CD4-positive, alpha-beta T cell treated with Interleukin-21 for 1 hour (primary cell): ENCODE measurements at regions not wholly inside any gene's neighbourhood (a gene's known extent, or its start where the extent isn't known, plus 50 kb on each side); places are given as distances from the start of the nearest gene placed in this dataset.

ENCODE experiments used
- DNase-seq: peaks from one replicate; pipeline ENCODE4 v3.0.0-alpha.2; 2020

- no peak for DNase-seq
These were observed 91.3 kb upstream of the FAM171A1 start for GRCh38 chr10:15462253-15462897.

GRCh38 chr10:15461353-15462108, 90.4 kb upstream of the FAM171A1 start:
- no peak for DNase-seq

DNA sequence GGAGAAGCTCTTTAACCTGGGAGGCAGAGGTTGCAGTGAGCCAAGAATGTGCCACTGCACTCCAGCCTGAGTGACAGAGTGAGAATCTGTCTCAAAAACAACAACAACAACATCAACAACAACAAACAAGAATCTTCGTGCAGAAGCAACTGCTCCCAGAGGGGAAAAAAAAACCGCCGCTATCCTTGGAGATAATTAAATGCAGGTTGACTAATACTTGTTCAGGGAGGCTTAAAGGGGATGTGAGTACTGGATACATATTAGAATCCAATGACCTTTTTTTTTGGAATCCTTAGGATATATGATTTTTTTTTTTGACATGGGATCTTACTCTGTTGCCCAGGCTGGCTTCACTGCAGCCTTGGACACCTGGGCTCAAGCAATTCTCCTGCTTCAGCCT, 89.6 kb upstream of the FAM171A1 start:
- no peak for DNase-seq

DNA sequence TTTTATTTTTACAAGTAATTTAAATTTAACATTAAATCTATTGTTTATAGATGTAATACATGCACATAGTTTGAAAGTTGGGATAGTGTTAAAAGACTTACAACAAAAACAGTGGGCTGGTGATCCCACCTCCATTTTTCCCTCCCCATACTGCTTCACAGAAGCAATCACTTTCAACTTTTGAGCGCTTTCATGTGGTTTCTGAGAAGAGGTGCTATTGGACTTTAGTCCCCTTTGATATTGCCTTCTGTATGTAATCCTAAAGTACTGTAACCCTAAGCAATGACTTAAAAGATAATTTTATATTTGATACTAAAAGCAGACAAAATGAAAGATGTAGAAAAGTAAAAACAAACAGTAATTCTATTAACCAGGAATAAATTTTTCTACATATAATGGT, 88.1 kb upstream of the FAM171A1 start:
- no peak for DNase-seq

GRCh38 chr10:15457382-15457781, 86.3 kb upstream of the FAM171A1 start:
- no peak for DNase-seq

- DNase-seq: no peak
These were observed 84.4 kb upstream of the FAM171A1 start for GRCh38 chr10:15455456-15455855.

GRCh38 chr10:15453926-15454325, 82.8 kb upstream of the FAM171A1 start:
- no peak for DNase-seq

GRCh38 chr10:15453457-15453856, 82.4 kb upstream of the FAM171A1 start:
- DNase-seq: no peak

DNA sequence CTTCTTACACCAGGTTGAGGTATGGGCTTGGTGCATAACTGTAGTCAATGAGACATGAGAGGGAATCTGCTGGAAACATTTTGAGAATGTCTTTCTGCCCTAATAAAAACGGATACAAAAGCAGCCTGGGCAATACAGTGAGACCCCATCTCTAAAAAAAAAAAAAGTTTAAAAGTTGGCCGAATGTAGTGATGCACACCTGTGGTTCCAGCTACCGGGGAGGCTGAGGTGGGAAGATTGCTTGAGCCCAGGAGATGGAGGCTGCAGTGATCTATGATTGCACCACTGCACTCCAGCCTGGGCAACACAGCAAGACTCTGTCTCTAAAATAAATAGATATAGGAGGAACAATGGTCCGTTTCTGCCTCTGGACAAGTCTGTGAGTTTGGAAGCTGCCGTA, 81.5 kb upstream of the FAM171A1 start:
- no peak for DNase-seq

GRCh38 chr10:15451137-15452094, 80.3 kb upstream of the FAM171A1 start:
- DNase-seq: no peak

DNA sequence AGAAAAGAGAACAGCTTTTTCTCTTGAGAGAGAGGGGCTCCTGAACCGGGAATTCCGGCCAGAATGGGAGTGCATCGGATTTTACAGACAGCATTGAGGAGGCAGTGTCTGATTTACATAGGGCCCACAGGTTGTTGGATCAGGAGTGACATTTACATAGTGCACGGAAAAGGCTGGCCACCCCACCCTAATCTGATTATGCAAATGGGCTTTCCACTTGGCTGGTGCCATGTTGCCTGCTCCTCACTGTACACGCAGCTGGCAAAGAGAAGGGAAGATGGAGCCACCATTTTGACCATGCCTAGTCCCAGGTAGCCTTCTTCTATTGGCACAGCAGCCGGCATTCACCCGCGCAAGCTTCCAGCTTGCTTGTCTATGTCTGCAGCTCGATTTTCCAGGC, 77.5 kb upstream of the FAM171A1 start:
- DNase-seq: no peak

DNA sequence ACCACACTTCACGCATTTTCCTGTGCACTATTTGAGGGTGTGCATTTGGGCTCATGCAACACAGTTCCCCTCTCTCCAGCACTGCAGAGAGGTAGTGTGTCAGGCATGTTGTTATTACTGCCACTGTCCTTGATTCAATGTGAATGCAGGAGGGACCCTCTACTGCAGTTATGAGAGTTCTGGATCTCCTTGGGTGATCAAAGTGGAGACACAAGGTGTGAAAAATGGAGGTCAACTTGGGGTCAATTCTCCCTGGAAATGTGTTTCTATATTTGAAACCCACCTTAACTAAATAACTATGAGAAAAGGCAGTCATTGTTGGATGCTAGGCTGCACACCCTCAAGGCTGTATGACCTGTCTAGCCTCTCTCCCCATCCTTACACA, 73.9 kb upstream of the FAM171A1 start:
- DNase-seq: no peak

DNA sequence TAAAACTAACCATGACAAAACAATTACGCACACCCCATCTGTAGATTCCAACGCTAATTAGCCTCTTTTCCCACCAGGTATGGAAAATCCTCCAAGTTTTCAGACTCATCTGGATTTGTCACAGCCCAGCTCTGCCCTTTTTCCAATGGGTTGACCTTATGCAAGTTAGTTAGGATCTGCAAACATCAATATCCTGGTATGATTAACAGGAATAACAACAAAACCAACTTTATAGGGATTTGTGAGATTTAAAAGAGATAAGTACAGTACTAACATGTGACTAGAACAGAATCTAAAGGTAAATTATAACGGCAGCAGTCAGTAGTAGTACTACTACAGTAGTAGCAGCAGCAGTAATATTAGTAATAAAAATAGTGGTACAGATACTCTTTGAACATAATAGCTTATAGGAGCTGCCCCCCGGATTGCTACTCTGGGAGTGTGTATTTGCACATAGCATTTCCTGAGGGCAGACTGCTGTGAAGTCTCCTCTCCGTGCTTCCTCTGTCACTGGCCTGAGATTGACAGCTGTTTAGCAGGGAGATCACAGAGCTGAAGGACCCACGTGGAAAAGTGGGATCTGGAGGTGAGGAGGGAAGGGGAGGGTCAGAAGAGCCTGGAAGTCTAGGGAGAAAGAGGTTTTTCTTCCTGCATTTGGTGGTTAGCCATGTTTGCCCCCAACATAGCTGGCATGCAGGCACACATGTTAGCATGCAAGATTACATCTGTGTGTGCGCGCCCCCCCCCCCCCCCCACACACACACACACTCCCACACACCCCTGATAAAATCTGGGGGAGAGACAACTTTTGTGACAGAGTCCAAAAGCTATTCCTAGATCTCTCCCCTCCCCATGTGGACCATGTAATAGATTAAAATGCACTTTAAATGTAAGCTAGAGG, 73.3 kb upstream of the FAM171A1 start:
- no peak for DNase-seq

DNA sequence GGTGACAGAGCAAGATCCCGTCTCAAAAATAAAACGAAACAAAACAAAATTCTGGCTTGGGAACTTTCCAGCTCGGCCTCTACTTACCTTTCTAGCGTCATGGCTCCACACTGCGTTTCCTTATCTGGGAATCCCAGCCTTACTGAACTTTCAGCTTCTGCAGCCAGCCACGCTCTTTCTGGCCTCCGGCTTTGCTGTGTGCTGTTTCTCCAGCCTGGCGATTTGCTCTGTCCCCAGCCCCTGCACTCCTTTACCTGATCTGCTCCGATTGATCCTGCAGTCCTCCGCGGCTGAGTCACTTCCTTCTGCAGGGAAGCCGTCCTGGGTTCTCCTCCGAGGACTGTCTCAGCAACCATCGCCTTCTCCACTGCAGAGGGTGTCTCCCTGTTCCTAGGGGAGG, 71.0 kb upstream of the FAM171A1 start:
- DNase-seq: no peak

DNA sequence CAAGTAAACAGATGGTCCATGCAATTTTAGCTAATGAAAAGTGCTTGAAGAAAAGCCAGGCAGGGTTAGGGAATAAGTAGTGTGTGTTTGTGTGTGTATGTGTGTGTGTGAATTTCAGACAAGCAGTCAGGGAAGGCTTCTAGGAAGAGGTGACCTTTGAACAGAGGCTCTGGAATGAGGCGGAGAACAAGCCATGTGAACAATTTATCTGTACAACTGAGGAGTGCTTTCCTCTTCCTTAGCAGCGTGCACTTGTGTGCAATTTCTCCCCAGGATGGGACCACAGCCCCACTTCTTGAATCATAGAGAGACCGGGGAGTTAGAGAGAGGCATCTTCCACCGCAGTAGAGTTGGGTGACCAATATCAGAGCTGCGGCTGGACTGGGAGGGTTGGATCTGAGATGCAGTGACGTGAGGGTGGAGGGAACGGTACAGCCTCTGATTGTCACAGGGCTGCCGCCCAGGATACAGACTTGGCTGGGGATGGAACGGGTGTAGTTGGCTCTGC, 69.2 kb upstream of the FAM171A1 start:
- no peak for DNase-seq

GRCh38 chr10:15439341-15439842, 68.3 kb upstream of the FAM171A1 start:
- DNase-seq: no peak

GRCh38 chr10:15436696-15437095, 65.6 kb upstream of the FAM171A1 start:
- DNase-seq: no peak

DNA sequence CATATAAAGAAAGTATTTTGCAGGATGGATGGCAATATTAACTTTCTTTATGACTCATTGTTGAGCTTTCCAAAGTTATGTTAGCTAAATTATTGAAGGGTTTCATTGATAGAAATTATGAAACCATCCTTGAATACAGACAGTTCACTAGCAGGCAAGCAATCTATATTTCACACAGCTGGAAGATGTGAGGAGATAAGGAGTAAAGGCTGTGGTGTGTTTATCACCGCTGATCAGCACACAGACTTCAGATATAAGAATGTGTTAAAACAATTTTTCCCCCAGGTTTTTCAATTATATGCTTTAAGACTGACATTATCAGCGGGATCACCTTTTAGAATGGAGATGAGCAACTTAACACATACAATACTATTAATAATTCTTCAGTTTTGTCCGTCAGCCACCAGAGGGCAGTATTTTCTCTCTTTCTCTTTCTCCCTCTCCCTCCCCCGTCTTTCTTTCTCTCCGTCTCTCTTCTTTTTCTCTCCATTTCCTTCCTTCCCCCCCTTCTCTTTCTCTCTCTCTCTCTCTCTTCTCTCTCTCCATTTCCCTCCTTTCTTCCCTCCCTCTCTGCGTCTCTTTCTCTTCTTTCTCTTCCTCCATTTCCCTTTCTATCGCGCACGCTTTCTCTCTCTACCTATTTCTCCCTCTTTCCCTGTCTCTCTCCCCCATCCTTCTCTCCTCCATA, 62.9 kb upstream of the FAM171A1 start:
- DNase-seq: peak; percentile 50

- DNase-seq: no peak
These were observed 61.2 kb upstream of the FAM171A1 start for GRCh38 chr10:15432266-15432665.

GRCh38 chr10:15430969-15431771, 60.1 kb upstream of the FAM171A1 start:
- no peak for DNase-seq

DNA sequence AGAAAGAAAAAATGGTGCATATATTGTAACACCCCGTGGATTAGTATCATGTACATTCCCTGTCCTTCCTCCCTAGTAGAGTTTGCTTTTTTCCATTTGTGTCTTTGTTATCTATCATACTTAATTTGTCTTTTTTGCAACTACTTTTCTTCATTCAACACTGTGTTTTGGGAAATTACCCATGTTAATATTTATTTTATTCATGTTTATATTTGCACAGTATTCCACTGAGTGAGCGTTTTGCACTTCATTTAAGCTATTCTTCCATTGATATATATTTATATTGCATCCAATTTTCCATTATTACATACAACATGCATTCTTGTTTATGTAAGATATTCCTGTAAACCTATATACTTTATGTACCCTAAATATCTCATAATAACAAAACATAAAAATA, 57.6 kb upstream of the FAM171A1 start:
- DNase-seq: no peak
